GM19395 (cell line): ENCODE measurements at regions not wholly inside any gene's neighbourhood (a gene's known extent, or its start where the extent isn't known, plus 50 kb on each side); places are given as distances from the start of the nearest gene placed in this dataset.

Experiments
- ATAC-seq: cut with Tn5 transposase; IDR thresholded peaks from one replicate; pipeline ENCODE4 v1.9.1; 2021; ENCODE audit warnings: mild to moderate bottlenecking, moderate library complexity; ENCODE audit not compliant: unreplicated experiment

GRCh38 chr12:86838711-86839110 lies 582.5 kb upstream of the MGAT4C start:
- ATAC-seq: no peak

- ATAC-seq: no peak
These were observed 582.1 kb upstream of the MGAT4C start for GRCh38 chr12:86838260-86838659.

- no peak for ATAC-seq
These were observed 581.1 kb upstream of the MGAT4C start for GRCh38 chr12:86837246-86837645.

GRCh38 chr12:86834217-86834616 lies 578.0 kb upstream of the MGAT4C start:
- no peak for ATAC-seq

- ATAC-seq: no peak
These were observed 571.2 kb upstream of the MGAT4C start for GRCh38 chr12:86827409-86827808.

- ATAC-seq: no peak
These were observed 569.9 kb upstream of the MGAT4C start for GRCh38 chr12:86826051-86826450.

- no peak for ATAC-seq
These were observed 545.2 kb upstream of the MGAT4C start for GRCh38 chr12:86801439-86801838.

- ATAC-seq: no peak
These were observed 543.4 kb upstream of the MGAT4C start for GRCh38 chr12:86799616-86800015.

GRCh38 chr12:86796550-86796949 lies 540.4 kb upstream of the MGAT4C start:
- ATAC-seq: no peak

GRCh38 chr12:86788661-86789060 lies 532.5 kb upstream of the MGAT4C start:
- ATAC-seq: no peak

GRCh38 chr12:86787419-86787818 lies 531.2 kb upstream of the MGAT4C start:
- no peak for ATAC-seq

- no peak for ATAC-seq
These were observed 521.1 kb upstream of the MGAT4C start for GRCh38 chr12:86777325-86777724.

- ATAC-seq: no peak
These were observed 518.7 kb upstream of the MGAT4C start for GRCh38 chr12:86774841-86775388.

GRCh38 chr12:86772696-86773095 lies 516.5 kb upstream of the MGAT4C start:
- no peak for ATAC-seq

GRCh38 chr12:86770871-86771270 lies 514.7 kb upstream of the MGAT4C start:
- ATAC-seq: no peak

- ATAC-seq: no peak
These were observed 492.7 kb upstream of the MGAT4C start for GRCh38 chr12:86748894-86749293.

GRCh38 chr12:86744547-86745212 lies 488.5 kb upstream of the MGAT4C start:
- ATAC-seq: no peak

- no peak for ATAC-seq
These were observed 487.8 kb upstream of the MGAT4C start for GRCh38 chr12:86743875-86744536.

- ATAC-seq: no peak
These were observed 485.3 kb upstream of the MGAT4C start for GRCh38 chr12:86741531-86741930.

- no peak for ATAC-seq
These were observed 479.7 kb upstream of the MGAT4C start for GRCh38 chr12:86735851-86736250.

- no peak for ATAC-seq
These were observed 478.9 kb upstream of the MGAT4C start for GRCh38 chr12:86735072-86735471.

GRCh38 chr12:86730233-86730632 lies 474.0 kb upstream of the MGAT4C start:
- ATAC-seq: no peak
